ENCODE measurements at regions not wholly inside any gene's neighbourhood (a gene's known extent, or its start where the extent isn't known, plus 50 kb on each side); places are given as distances from the start of the nearest gene placed in this dataset.

- no peak for TF ChIP-seq GABPA (IDR thresholded peaks at IDR 0.05; ENCODE audit: low read depth)
- TF ChIP-seq CEBPZ (IDR thresholded peaks at IDR 0.05; ENCODE audit: low read depth, low read length) = no peak
- no peak for TF ChIP-seq RELB (IDR thresholded peaks at IDR 0.05; ENCODE audit: low read depth)
- no peak for TF ChIP-seq JUNB (IDR thresholded peaks at IDR 0.05)
- no peak for TF ChIP-seq RAD21 (IDR thresholded peaks at IDR 0.05; ENCODE audit: insufficient read depth, low read depth, low read length)
Measured at GRCh38 chr1:192939440-192939839, 119.7 kb downstream of the UCHL5 start (continued).

GRCh38 chr1:192940658-192941057 is 118.5 kb downstream of the UCHL5 start:
- Histone ChIP-seq H3K79me2 (ENCODE audit: control insufficient read depth, insufficient read depth, low read length) (no peaks in the 10 kb centered on the region), H3K36me3 (ENCODE audit: control insufficient read depth in 2 of 2, insufficient read depth in 2 of 2, low read length in 1 of 2) (no peaks in the 10 kb centered on the region), H4K20me1 (ENCODE audit: control insufficient read depth, insufficient read depth) (no peaks in the 10 kb centered on the region), H2AFZ (ENCODE audit: control insufficient read depth, low read depth, low read length) (no peak overlapping the region), H3K4me2 (ENCODE audit: control insufficient read depth, insufficient read depth) (no peak overlapping the region), H3K9ac (ENCODE audit: control insufficient read depth, insufficient read depth, low read length) (no peak overlapping the region), H3K4me1 (ENCODE audit: control insufficient read depth, insufficient read depth, low read length) (no peaks in the 10 kb centered on the region; the same call in 1 of the 2 replicates), H3K9me3 (replicated peaks; ENCODE audit: control insufficient read depth, insufficient read depth, low read length) (no peaks in the 10 kb centered on the region), H3K27me3 (replicated peaks in 1 of 2; ENCODE audit: control insufficient read depth in 2 of 2, insufficient read depth in 2 of 2, low read length in 1 of 2) (no peaks in the 10 kb centered on the region), H3K27ac (ENCODE audit: control insufficient read depth, insufficient read depth) (no peak overlapping the region), H3K4me3 (no peak overlapping the region)
- FAIRE-seq (no peak), ATAC-seq (no peak), DNase-seq (ENCODE audit: low read depth, low spot score) (no peak)
- ChIA-PET CTCF (no interaction called here), POLR2A (no interaction called here), SMC1A (ENCODE audit: uncharacterized antibody, unreplicated experiment) (interaction anchor here (1.0 kb wide), 1 partner anchor 133 kb away, joined by 3 read pairs; no protein-coding TSS in a partner anchor), RAD21 (ENCODE audit: unreplicated experiment) (no interaction called here)
- in situ Hi-C loops (cut with MboI) = no loop called here
- no peak for TF ChIP-seq CHD4 (IDR thresholded peaks at IDR 0.05)
- TF ChIP-seq BACH1 (IDR thresholded peaks at IDR 0.05; ENCODE audit: borderline replicate concordance) = no peak
- TF ChIP-seq SP1 (IDR thresholded peaks at IDR 0.05; ENCODE audit: low read depth, low read length) = no peak
- no peak for TF ChIP-seq POLR2AphosphoS2 (IDR thresholded peaks at IDR 0.05; ENCODE audit: low read depth, low read length)
- TF ChIP-seq E2F4 (IDR thresholded peaks at IDR 0.05; ENCODE audit: low read depth, low read length) = no peak
- no TSS peak for BruUV-seq (replicated peaks)
- intact Hi-C loops (cut with micrococcal nuclease; ENCODE audit: unreplicated experiment) = no loop called here

Measured in GM12878 (cell line).